ENCODE measurements at regions not wholly inside any gene's neighbourhood (a gene's known extent, or its start where the extent isn't known, plus 50 kb on each side); places are given as distances from the start of the nearest gene placed in this dataset.
"Not testable (repeated sequence)": the region's sequence is repeated elsewhere in the genome, so short reads cannot be mapped to it uniquely, and the experiment has no call there.

- not testable (repeated sequence) for DNase-seq (ENCODE audit: low spot score)
These were observed 54.4 kb upstream of the MUCL1 start for GRCh38 chr12:54799966-54800365.

- no peak for DNase-seq (ENCODE audit: low spot score)
These were observed 55.7 kb upstream of the MUCL1 start for GRCh38 chr12:54798651-54799050.

GRCh38 chr12:54796991-54797390 is 57.3 kb upstream of the MUCL1 start:
- no peak for DNase-seq (ENCODE audit: low spot score)

- DNase-seq (ENCODE audit: low spot score): no peak
These were observed 58.7 kb upstream of the MUCL1 start for GRCh38 chr12:54795644-54796043.

- no peak for DNase-seq (ENCODE audit: low spot score)
These were observed 68.2 kb upstream of the MUCL1 start for GRCh38 chr12:54786081-54786480.

- DNase-seq (ENCODE audit: low spot score): no peak
These were observed 70.2 kb upstream of the MUCL1 start for GRCh38 chr12:54784115-54784514.

GRCh38 chr12:54777031-54777430 is 77.3 kb upstream of the MUCL1 start:
- not testable (repeated sequence) for DNase-seq (ENCODE audit: low spot score)

GRCh38 chr12:54773593-54773992 is 80.7 kb upstream of the MUCL1 start:
- DNase-seq (ENCODE audit: low spot score): no peak

GRCh38 chr12:54765652-54766051 is 88.7 kb upstream of the MUCL1 start:
- no peak for DNase-seq (ENCODE audit: low spot score)

- DNase-seq (ENCODE audit: low spot score): no peak
These were observed 91.9 kb upstream of the MUCL1 start for GRCh38 chr12:54762390-54762789.

GRCh38 chr12:54759751-54760150 is 94.6 kb upstream of the MUCL1 start:
- no peak for DNase-seq (ENCODE audit: low spot score)

GRCh38 chr12:54751493-54751892 is 102.8 kb upstream of the MUCL1 start:
- DNase-seq (ENCODE audit: low spot score): no peak

GRCh38 chr12:54749191-54749818 is 101.1 kb upstream of the DCD start:
- peak; percentile 63 for DNase-seq (ENCODE audit: low spot score)

- DNase-seq (ENCODE audit: low spot score): no peak
These were observed 96.4 kb upstream of the DCD start for GRCh38 chr12:54744590-54744989.

- DNase-seq (ENCODE audit: low spot score): no peak
These were observed 92.7 kb upstream of the DCD start for GRCh38 chr12:54740882-54741281.

- no peak for DNase-seq (ENCODE audit: low spot score)
These were observed 88.4 kb upstream of the DCD start for GRCh38 chr12:54736549-54736948.

GRCh38 chr12:54734196-54734950 is 86.2 kb upstream of the DCD start:
- DNase-seq (ENCODE audit: low spot score): no peak

GRCh38 chr12:54725233-54725843 is 77.2 kb upstream of the DCD start:
- no peak for DNase-seq (ENCODE audit: low spot score)

GRCh38 chr12:54723379-54724256 is 75.5 kb upstream of the DCD start:
- no peak for DNase-seq (ENCODE audit: low spot score)

GRCh38 chr12:54721312-54721711 is 73.1 kb upstream of the DCD start:
- no peak for DNase-seq (ENCODE audit: low spot score)

- DNase-seq (ENCODE audit: low spot score): no peak
These were observed 71.5 kb upstream of the DCD start for GRCh38 chr12:54719691-54720090.

GRCh38 chr12:54716261-54716660 is 68.1 kb upstream of the DCD start:
- no peak for DNase-seq (ENCODE audit: low spot score)
